ENCODE measurements at regions not wholly inside any gene's neighbourhood (a gene's known extent, or its start where the extent isn't known, plus 50 kb on each side); places are given as distances from the start of the nearest gene placed in this dataset.

GRCh38 chr1:99107680-99108079, 103.0 kb upstream of the PLPPR5 start (continued):
- TF ChIP-seq EHF (CRISPR knock-in tag; IDR thresholded peaks at IDR 0.05) (no peak), NPAS2 (CRISPR knock-in tag; IDR thresholded peaks at IDR 0.05; ENCODE audit: borderline replicate concordance) (no peak), FOSB (CRISPR knock-in tag; IDR thresholded peaks at IDR 0.05) (no peak), NFE2L2 (conservative IDR thresholded peaks at IDR 0.05; ENCODE audit: low read length) (no peak), KDM1A (IDR thresholded peaks at IDR 0.05; ENCODE audit: low read depth) (no peak), ZNF302 (CRISPR knock-in tag; IDR thresholded peaks at IDR 0.05) (no peak), JUNB (IDR thresholded peaks at IDR 0.05) (no peak), SREBF2 (IDR thresholded peaks at IDR 0.05) (no peak), SMC3 (IDR thresholded peaks at IDR 0.05) (no peak), CHD2 (IDR thresholded peaks at IDR 0.05; ENCODE audit: low read length, partially characterized antibody) (no peak), RCOR1 (IDR thresholded peaks at IDR 0.05; ENCODE audit: low read depth, low read length) (no peak), POLR2A (IDR thresholded peaks at IDR 0.05; ENCODE audit: low read length) (no peak), USF2 (IDR thresholded peaks at IDR 0.05) (no peak), CHD4 (IDR thresholded peaks at IDR 0.05; ENCODE audit: borderline replicate concordance) (no peak)
- TF ChIP-seq, protein P1, sequence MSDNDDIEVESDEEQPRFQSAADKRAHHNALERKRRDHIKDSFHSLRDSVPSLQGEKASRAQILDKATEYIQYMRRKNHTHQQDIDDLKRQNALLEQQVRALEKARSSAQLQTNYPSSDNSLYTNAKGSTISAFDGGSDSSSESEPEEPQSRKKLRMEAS (IDR thresholded peaks at IDR 0.05): no peak

DNA sequence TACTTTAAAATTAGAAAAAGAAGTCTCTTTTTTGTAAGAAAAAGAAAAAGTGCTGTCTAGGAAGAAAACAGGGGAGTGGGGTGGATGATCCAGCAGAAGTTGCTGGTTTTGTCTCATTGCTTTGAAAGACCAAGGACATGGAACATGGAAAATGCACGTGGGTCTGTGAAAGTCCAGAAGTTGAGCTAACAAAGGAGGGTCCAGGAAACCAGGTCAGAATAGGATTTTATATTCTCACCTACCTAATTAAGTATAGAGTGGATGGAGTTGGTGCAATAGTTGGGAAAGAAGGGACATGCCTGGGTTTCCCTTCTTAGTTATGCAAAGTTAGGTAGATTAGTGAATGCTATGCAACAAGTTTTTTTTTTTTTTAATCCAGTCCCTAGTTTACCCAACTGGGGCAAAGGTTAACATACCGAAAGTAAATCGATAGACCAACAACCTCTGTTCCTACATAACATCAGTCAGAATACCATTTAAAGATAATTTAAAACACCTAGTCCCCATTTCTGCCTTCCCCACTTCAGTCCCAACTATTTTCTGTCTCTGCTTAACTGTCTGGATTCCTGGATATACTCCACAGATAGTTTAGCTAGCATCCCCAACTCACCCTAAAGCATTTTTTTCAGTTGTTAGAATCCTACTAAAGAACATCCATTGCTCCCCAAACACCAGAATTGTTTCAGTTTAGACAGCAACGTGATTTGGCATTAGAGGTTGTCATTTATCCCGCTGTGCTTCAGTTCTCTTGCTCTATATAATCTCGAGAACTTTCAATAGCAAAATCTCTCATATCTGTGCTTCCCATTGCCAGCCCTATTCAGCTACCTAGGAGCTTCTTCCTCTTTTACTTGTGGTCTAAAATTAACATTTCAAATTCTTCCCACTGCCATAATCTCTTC, 105.7 kb upstream of the PLPPR5 start:
- ATAC-seq: no peak
- ChIA-PET POLR2A (no interaction called here), CTCF (no interaction called here)
- TF ChIP-seq CHD2 (IDR thresholded peaks at IDR 0.05; ENCODE audit: low read length, partially characterized antibody): no peak
- TF ChIP-seq, protein P1 (IDR thresholded peaks at IDR 0.05): no peak
- no peak for TF ChIP-seq EHF (CRISPR knock-in tag; IDR thresholded peaks at IDR 0.05)
- TF ChIP-seq, protein P2, sequence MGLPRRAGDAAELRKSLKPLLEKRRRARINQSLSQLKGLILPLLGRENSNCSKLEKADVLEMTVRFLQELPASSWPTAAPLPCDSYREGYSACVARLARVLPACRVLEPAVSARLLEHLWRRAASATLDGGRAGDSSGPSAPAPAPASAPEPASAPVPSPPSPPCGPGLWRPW (IDR thresholded peaks at IDR 0.05): no peak
- TF ChIP-seq MAFK (IDR thresholded peaks at IDR 0.05; ENCODE audit: partially characterized antibody): no peak
- TF ChIP-seq GATA3 (IDR thresholded peaks at IDR 0.05; ENCODE audit: borderline replicate concordance): no peak
- no peak for TF ChIP-seq CEBPB (IDR thresholded peaks at IDR 0.05)
- TF ChIP-seq KDM5A (IDR thresholded peaks at IDR 0.05): no peak
- no peak for TF ChIP-seq ZNF302 (CRISPR knock-in tag; IDR thresholded peaks at IDR 0.05)
- no peak for TF ChIP-seq CBX2 (IDR thresholded peaks at IDR 0.05; ENCODE audit: borderline replicate concordance, low read depth)
- no peak for TF ChIP-seq ZFP36 (IDR thresholded peaks at IDR 0.05; ENCODE audit: borderline replicate concordance, partially characterized antibody)
- Histone ChIP-seq H3K4me2 (peak overlapping the region; percentile 36; the same call in 1 of the 3 replicates), H3K27ac (no peak overlapping the region), H3K4me3 (no peak overlapping the region), H3K4me1 (no peaks in the 10 kb centered on the region), H3K9me3 (no peaks in the 10 kb centered on the region)
- 8% methylated on average over 6 of the region's 6 CpGs for WGBS (ENCODE audit: missing lambda C conversion rate)
- no peak for DNase-seq (ENCODE audit: low read depth in 1 of 2, low spot score in 1 of 2)
- FAIRE-seq: no peak

DNA sequence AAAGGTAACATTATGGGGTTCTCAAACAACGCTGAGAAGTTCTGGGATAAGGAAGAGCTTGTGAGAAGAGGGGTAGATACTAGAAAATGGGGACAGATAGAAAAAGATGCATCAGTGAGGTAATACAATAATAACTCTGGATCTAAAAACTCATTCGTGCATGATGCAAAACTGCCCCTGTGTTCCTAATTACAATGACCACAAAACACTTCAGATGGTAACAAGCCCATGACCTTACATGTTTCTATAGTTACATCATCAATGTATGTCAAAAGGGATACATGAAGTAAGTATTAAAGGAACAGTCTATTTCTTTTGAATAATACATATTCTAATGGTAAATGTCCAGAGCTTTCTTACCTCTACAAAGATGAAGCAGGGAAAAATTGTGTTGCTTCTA, 110.6 kb upstream of the PLPPR5 start:
- Histone ChIP-seq H3K9me3 (no peaks in the 10 kb centered on the region), H3K4me1 (no peaks in the 10 kb centered on the region), H3K4me3 (no peak overlapping the region), H3K27ac (no peak overlapping the region), H3K4me2 (no peak overlapping the region)
- ChIA-PET CTCF (no interaction called here), POLR2A (no interaction called here)
- ATAC-seq (no peak), DNase-seq (ENCODE audit: low read depth in 1 of 2, low spot score in 1 of 2) (no peak), FAIRE-seq (no peak)
- WGBS (ENCODE audit: missing lambda C conversion rate): 5% methylated on average over 2 of the region's 2 CpGs
- TF ChIP-seq POLR2AphosphoS2 (conservative IDR thresholded peaks at IDR 0.05; ENCODE audit: low read length) (no peak), NPAS2 (CRISPR knock-in tag; IDR thresholded peaks at IDR 0.05; ENCODE audit: borderline replicate concordance) (no peak), ZFP36 (IDR thresholded peaks at IDR 0.05; ENCODE audit: borderline replicate concordance, partially characterized antibody) (no peak), JUNB (IDR thresholded peaks at IDR 0.05) (no peak), MYC (IDR thresholded peaks at IDR 0.05; ENCODE audit: borderline replicate concordance, low read length) (no peak), SREBF2 (IDR thresholded peaks at IDR 0.05) (no peak), JUN (IDR thresholded peaks at IDR 0.05) (no peak), FOSL2 (IDR thresholded peaks at IDR 0.05) (no peak), FOSL2 (CRISPR knock-in tag; IDR thresholded peaks at IDR 0.05) (no peak), EHF (CRISPR knock-in tag; IDR thresholded peaks at IDR 0.05) (no peak), HEYL (CRISPR knock-in tag; IDR thresholded peaks at IDR 0.05) (no peak), CEBPB (IDR thresholded peaks at IDR 0.05) (no peak), GATA3 (IDR thresholded peaks at IDR 0.05; ENCODE audit: borderline replicate concordance) (no peak)
- TF ChIP-seq, protein P2 (IDR thresholded peaks at IDR 0.05): no peak
- TF ChIP-seq, protein P3, sequence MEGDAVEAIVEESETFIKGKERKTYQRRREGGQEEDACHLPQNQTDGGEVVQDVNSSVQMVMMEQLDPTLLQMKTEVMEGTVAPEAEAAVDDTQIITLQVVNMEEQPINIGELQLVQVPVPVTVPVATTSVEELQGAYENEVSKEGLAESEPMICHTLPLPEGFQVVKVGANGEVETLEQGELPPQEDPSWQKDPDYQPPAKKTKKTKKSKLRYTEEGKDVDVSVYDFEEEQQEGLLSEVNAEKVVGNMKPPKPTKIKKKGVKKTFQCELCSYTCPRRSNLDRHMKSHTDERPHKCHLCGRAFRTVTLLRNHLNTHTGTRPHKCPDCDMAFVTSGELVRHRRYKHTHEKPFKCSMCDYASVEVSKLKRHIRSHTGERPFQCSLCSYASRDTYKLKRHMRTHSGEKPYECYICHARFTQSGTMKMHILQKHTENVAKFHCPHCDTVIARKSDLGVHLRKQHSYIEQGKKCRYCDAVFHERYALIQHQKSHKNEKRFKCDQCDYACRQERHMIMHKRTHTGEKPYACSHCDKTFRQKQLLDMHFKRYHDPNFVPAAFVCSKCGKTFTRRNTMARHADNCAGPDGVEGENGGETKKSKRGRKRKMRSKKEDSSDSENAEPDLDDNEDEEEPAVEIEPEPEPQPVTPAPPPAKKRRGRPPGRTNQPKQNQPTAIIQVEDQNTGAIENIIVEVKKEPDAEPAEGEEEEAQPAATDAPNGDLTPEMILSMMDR (IDR thresholded peaks at IDR 0.05): no peak
- TF ChIP-seq, protein P1 (IDR thresholded peaks at IDR 0.05): no peak
- TF ChIP-seq, protein P4, sequence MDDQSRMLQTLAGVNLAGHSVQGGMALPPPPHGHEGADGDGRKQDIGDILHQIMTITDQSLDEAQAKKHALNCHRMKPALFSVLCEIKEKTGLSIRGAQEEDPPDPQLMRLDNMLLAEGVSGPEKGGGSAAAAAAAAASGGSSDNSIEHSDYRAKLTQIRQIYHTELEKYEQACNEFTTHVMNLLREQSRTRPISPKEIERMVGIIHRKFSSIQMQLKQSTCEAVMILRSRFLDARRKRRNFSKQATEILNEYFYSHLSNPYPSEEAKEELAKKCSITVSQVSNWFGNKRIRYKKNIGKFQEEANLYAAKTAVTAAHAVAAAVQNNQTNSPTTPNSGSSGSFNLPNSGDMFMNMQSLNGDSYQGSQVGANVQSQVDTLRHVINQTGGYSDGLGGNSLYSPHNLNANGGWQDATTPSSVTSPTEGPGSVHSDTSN (IDR thresholded peaks at IDR 0.05): no peak

All from A549 (cell line).